DOHH2 (cell line): ENCODE measurements at regions not wholly inside any gene's neighbourhood (a gene's known extent, or its start where the extent isn't known, plus 50 kb on each side); places are given as distances from the start of the nearest gene placed in this dataset.

Experiments used
- H3F3A ChIP-seq: fragments of 200-600 bp; sonication (generic), shearing (Covaris generic); 2 replicates; pipeline ENCODE4 v1.6.0; 2016; ENCODE audit warnings: antibody characterized with exemption, mild to moderate bottlenecking; ENCODE audit not compliant: control insufficient read depth, insufficient read depth
- H3K27ac ChIP-seq: fragments of 200-600 bp; sonication (generic); 2 replicates; pipeline ENCODE4 v1.5.1; 2014; ENCODE audit warnings: low read depth, mild to moderate bottlenecking, low read length, moderate library complexity
- H3K27me3 ChIP-seq: fragments of 200-600 bp; sonication (generic); 2 replicates; pipeline ENCODE4 v1.6.1; 2014; ENCODE audit warnings: mild to moderate bottlenecking, low read length, mixed read lengths; ENCODE audit not compliant: control insufficient read depth
- H3K36me3 ChIP-seq: fragments of 200-600 bp; sonication (generic); 2 replicates; pipeline ENCODE4 v1.6.1; 2014; ENCODE audit warnings: mild to moderate bottlenecking, low read length, moderate library complexity, mixed read lengths; ENCODE audit not compliant: control insufficient read depth
- H3K4me1 ChIP-seq: fragments of 200-600 bp; sonication (generic); 2 replicates; pipeline ENCODE4 v1.6.1; 2014; ENCODE audit warnings: mild to moderate bottlenecking, low read length, mixed read lengths; ENCODE audit not compliant: control insufficient read depth
- H3K4me2 ChIP-seq: fragments of 200-600 bp; sonication (generic); 2 replicates; pipeline ENCODE4 v1.6.0; 2014; ENCODE audit warnings: mild to moderate bottlenecking, low read length, moderate library complexity
- H3K4me3 ChIP-seq: fragments of 200-600 bp; sonication (generic); 2 replicates; pipeline ENCODE4 v1.5.1; 2014; ENCODE audit warnings: mild to moderate bottlenecking, low read length, mixed read lengths
- H3K79me2 ChIP-seq: fragments of 200-600 bp; sonication (generic); 2 replicates; pipeline ENCODE4 v1.6.1; 2014; ENCODE audit warnings: mild to moderate bottlenecking, low read length, mixed read lengths; ENCODE audit not compliant: control insufficient read depth
- H3K9me2 ChIP-seq: fragments of 200-600 bp; sonication (generic); replicated peaks from 2 replicates; pipeline ENCODE4 v1.6.1; 2014; ENCODE audit warnings: mild to moderate bottlenecking, low read length, mixed read lengths; ENCODE audit not compliant: control insufficient read depth
- H3K9me3 ChIP-seq: fragments of 200-600 bp; sonication (generic); 2 replicates; pipeline ENCODE4 v1.6.1; 2014; ENCODE audit warnings: antibody characterized with exemption, low read length, mixed read lengths; ENCODE audit not compliant: control insufficient read depth, insufficient read depth
- H4K20me1 ChIP-seq: fragments of 200-600 bp; sonication (generic); 2 replicates; pipeline ENCODE4 v1.6.0; 2014; ENCODE audit warnings: low read depth, mild to moderate bottlenecking, antibody characterized with exemption, low read length, moderate library complexity; ENCODE audit not compliant: control insufficient read depth, insufficient read depth
- EZH2phosphoT487 ChIP-seq: fragments of 200-600 bp; sonication (generic); IDR thresholded peaks from 2 replicates; pipeline ENCODE4 v1.6.1; 2017; ENCODE audit warnings: borderline replicate concordance, mild to moderate bottlenecking, antibody characterized with exemption, low read length, moderate library complexity, mixed read lengths
- TF ChIP-seq, protein P1 (sequence below): fragments of 200-600 bp; sonication (generic); IDR thresholded peaks from one replicate; pipeline ENCODE4 v1.5.1; 2014; ENCODE audit warnings: antibody characterized with exemption, mild to moderate bottlenecking, low read depth, low read length; ENCODE audit not compliant: poor library complexity, severe bottlenecking

DNA sequence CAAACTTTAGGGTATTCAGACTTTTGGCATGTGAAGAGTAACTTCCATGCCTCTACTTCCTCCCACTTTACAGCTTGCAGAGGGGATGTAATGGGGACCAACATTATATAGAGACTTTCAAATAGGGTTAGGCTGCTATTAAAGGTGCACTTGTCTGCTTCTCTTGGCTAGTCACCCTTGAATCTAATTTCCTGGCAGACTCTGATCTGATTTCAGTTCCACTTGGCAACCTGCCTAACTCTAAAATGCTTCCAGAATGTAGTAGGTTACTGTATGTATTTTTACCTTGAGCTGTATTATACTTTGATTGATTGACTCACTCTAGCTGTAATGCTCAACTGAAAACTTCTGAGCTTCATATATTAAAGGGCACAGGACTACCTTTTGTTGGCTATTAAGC is 693.4 kb downstream of the KCTD16 start:
- no peaks in the 10 kb centered on the region for H3K79me2 ChIP-seq
- TF ChIP-seq, protein P1, sequence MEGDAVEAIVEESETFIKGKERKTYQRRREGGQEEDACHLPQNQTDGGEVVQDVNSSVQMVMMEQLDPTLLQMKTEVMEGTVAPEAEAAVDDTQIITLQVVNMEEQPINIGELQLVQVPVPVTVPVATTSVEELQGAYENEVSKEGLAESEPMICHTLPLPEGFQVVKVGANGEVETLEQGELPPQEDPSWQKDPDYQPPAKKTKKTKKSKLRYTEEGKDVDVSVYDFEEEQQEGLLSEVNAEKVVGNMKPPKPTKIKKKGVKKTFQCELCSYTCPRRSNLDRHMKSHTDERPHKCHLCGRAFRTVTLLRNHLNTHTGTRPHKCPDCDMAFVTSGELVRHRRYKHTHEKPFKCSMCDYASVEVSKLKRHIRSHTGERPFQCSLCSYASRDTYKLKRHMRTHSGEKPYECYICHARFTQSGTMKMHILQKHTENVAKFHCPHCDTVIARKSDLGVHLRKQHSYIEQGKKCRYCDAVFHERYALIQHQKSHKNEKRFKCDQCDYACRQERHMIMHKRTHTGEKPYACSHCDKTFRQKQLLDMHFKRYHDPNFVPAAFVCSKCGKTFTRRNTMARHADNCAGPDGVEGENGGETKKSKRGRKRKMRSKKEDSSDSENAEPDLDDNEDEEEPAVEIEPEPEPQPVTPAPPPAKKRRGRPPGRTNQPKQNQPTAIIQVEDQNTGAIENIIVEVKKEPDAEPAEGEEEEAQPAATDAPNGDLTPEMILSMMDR = no peak
- no peak for TF ChIP-seq EZH2phosphoT487
- no peaks in the 10 kb centered on the region for H3K9me3 ChIP-seq
- peak overlapping the region; percentile 43 for H3K4me3 ChIP-seq
- H3K27ac ChIP-seq = peak overlapping the region; percentile 84
- no peaks in the 10 kb centered on the region for H3K9me2 ChIP-seq
- no peaks in the 10 kb centered on the region for H3K27me3 ChIP-seq
- H3K4me2 ChIP-seq = peak overlapping the region; percentile 60
- no peaks in the 10 kb centered on the region for H4K20me1 ChIP-seq
- peaks cover 61% of the 10 kb centered on the region for H3K4me1 ChIP-seq
- peaks cover 7% of the 10 kb centered on the region; the same call in 1 of the 2 replicates for H3K36me3 ChIP-seq
- H3F3A ChIP-seq = peaks cover 4% of the 10 kb centered on the region

DNA sequence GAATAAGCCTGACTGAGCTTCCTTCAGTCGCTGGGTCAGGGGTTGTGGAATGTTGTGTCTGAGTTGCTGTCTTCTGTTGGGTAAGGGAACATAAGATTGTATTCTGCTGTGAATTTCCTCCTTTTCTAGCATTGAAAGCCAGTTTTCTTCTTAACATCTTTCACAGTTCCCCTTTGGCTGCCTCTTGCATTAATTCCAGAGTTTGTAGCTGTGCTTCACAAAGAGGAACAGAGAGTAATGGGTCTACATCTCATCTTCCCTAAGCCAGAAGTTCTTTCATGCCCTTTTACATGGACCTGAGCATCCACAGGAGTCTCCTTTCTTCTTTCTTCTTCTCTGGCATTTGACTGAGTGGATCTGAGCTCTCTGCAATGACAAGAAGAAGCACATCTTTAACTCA is 686.8 kb downstream of the KCTD16 start:
- Histone ChIP-seq H3K36me3 (no peaks in the 10 kb centered on the region), H3K27ac (0 out of 2 replicates have a peak overlapping the region, but pooled peaks have one; percentile 18)

DNA sequence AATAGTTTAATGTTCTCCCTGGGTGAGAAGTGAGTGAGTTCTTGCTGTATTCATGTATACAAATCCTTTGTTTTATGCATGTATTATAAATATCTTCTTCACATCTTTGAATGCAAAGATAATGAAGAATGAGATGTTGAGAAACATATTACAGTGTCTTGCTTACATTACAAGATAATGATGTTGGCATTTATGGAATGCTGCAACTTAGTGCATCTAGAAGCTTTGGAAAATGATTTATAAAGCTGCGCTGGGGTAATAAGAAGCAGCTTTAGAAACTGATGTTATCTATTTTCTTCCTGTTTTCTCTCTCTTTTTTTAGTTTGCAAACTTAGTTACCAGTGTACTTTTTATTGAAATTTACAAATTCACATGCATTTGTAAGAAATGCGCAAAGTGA is 673.4 kb downstream of the KCTD16 start:
- H3K36me3 ChIP-seq = no peaks in the 10 kb centered on the region
- no peak for TF ChIP-seq EZH2phosphoT487
- TF ChIP-seq, protein P1 = no peak
- no peaks in the 10 kb centered on the region for H3F3A ChIP-seq
- no peaks in the 10 kb centered on the region for H3K9me2 ChIP-seq
- no peaks in the 10 kb centered on the region for H3K27me3 ChIP-seq
- no peak overlapping the region for H3K27ac ChIP-seq
- no peaks in the 10 kb centered on the region for H4K20me1 ChIP-seq
- H3K4me1 ChIP-seq = no peaks in the 10 kb centered on the region
- no peaks in the 10 kb centered on the region for H3K9me3 ChIP-seq
- H3K4me3 ChIP-seq = no peak overlapping the region
- no peaks in the 10 kb centered on the region for H3K79me2 ChIP-seq
- H3K4me2 ChIP-seq = no peak overlapping the region

More for the DNA sequence above, 686.8 kb downstream of the KCTD16 start:
- no peaks in the 10 kb centered on the region for H4K20me1 ChIP-seq
- peak overlapping the region; percentile 9; the same call in 1 of the 2 replicates for H3K4me3 ChIP-seq
- no peaks in the 10 kb centered on the region for H3F3A ChIP-seq
- H3K79me2 ChIP-seq = no peaks in the 10 kb centered on the region
- peaks cover 23% of the 10 kb centered on the region for H3K4me1 ChIP-seq
- TF ChIP-seq EZH2phosphoT487 = no peak
- TF ChIP-seq, protein P1 = no peak
- peak overlapping the region; percentile 29 for H3K4me2 ChIP-seq
- no peaks in the 10 kb centered on the region for H3K27me3 ChIP-seq
- H3K9me3 ChIP-seq = no peaks in the 10 kb centered on the region
- H3K9me2 ChIP-seq = no peaks in the 10 kb centered on the region
